ENCODE measurements at regions not wholly inside any gene's neighbourhood (a gene's known extent, or its start where the extent isn't known, plus 50 kb on each side); places are given as distances from the start of the nearest gene placed in this dataset.

- DNase-seq = no peak
Measured at GRCh38 chr15:97672586-97672985, 287.9 kb upstream of the ARRDC4 start.

GRCh38 chr15:97678656-97679055, 281.8 kb upstream of the ARRDC4 start:
- DNase-seq = no peak

GRCh38 chr15:97679106-97679688, 281.3 kb upstream of the ARRDC4 start:
- no peak for DNase-seq

GRCh38 chr15:97680606-97681220, 279.8 kb upstream of the ARRDC4 start:
- no peak for DNase-seq

GRCh38 chr15:97683831-97684230, 276.7 kb upstream of the ARRDC4 start:
- DNase-seq = no peak

- no peak for DNase-seq
Measured at GRCh38 chr15:97684249-97684648, 276.3 kb upstream of the ARRDC4 start.

GRCh38 chr15:97686324-97686723, 274.2 kb upstream of the ARRDC4 start:
- no peak for DNase-seq

- DNase-seq = no peak
Measured at GRCh38 chr15:97687654-97688053, 272.8 kb upstream of the ARRDC4 start.

- no peak for DNase-seq
Measured at GRCh38 chr15:97688177-97688576, 272.3 kb upstream of the ARRDC4 start.

- no peak for DNase-seq
Measured at GRCh38 chr15:97688886-97689285, 271.6 kb upstream of the ARRDC4 start.

GRCh38 chr15:97691078-97691477, 269.4 kb upstream of the ARRDC4 start:
- no peak for DNase-seq

GRCh38 chr15:97691799-97692198, 268.7 kb upstream of the ARRDC4 start:
- no peak for DNase-seq

GRCh38 chr15:97692301-97693015, 268.0 kb upstream of the ARRDC4 start:
- no peak for DNase-seq

- DNase-seq = no peak
Measured at GRCh38 chr15:97694456-97694855, 266.0 kb upstream of the ARRDC4 start.

GRCh38 chr15:97703400-97703799, 257.1 kb upstream of the ARRDC4 start:
- DNase-seq = no peak

GRCh38 chr15:97706059-97706458, 254.4 kb upstream of the ARRDC4 start:
- no peak for DNase-seq

- no peak for DNase-seq
Measured at GRCh38 chr15:97708252-97708651, 252.3 kb upstream of the ARRDC4 start.

GRCh38 chr15:97712530-97712929, 248.0 kb upstream of the ARRDC4 start:
- no peak for DNase-seq

- DNase-seq = no peak
Measured at GRCh38 chr15:97717806-97718205, 242.7 kb upstream of the ARRDC4 start.

- no peak for DNase-seq
Measured at GRCh38 chr15:97718509-97718908, 242.0 kb upstream of the ARRDC4 start.

- no peak for DNase-seq
Measured at GRCh38 chr15:97728791-97729190, 231.7 kb upstream of the ARRDC4 start.

- no peak for DNase-seq
Measured at GRCh38 chr15:97729270-97729669, 231.2 kb upstream of the ARRDC4 start.

GRCh38 chr15:97730315-97730714, 230.2 kb upstream of the ARRDC4 start:
- no peak for DNase-seq

- DNase-seq = no peak
Measured at GRCh38 chr15:97731859-97732258, 228.6 kb upstream of the ARRDC4 start.

GRCh38 chr15:97733373-97733772, 227.1 kb upstream of the ARRDC4 start:
- no peak for DNase-seq
